ENCODE measurements at regions not wholly inside any gene's neighbourhood (a gene's known extent, or its start where the extent isn't known, plus 50 kb on each side); places are given as distances from the start of the nearest gene placed in this dataset.
"Not testable (repeated sequence)": the region's sequence is repeated elsewhere in the genome, so short reads cannot be mapped to it uniquely, and the experiment has no call there.

GRCh38 chr18:1149709-1150108 lies 245.0 kb downstream of the ADCYAP1 start:
- H3K27me3 ChIP-seq (ENCODE audit: control insufficient read depth, insufficient read depth, low read length), result no peaks in the 10 kb centered on the region
- no peak for TF ChIP-seq CTCF (IDR thresholded peaks at IDR 0.05; ENCODE audit: borderline replicate concordance, extremely low read depth, insufficient read depth)
- H3K9me3 ChIP-seq (ENCODE audit: control insufficient read depth in 2 of 3, insufficient read depth in 1 of 3, low read length in 3 of 3), result peaks cover 0 to 5% (median 0%) of the 10 kb centered on the region in 3 donors
- no peak overlapping the region for H3K27ac ChIP-seq (ENCODE audit: low read depth in 2 of 2, low read length in 2 of 2)
- no peaks in the 10 kb centered on the region for H3K4me1 ChIP-seq (ENCODE audit: control insufficient read depth in 2 of 3, insufficient read depth in 2 of 3, low read depth in 1 of 3, low read length in 3 of 3)
- intact Hi-C loops (cut with DNase I), result no loop called here
- no peak overlapping the region for H3K9ac ChIP-seq (ENCODE audit: low read length in 3 of 3)
- H3K4me3 ChIP-seq (ENCODE audit: low read length in 3 of 3), result no peak overlapping the region
- FAIRE-seq, result no peak
- no peak for DNase-seq
- no peaks in the 10 kb centered on the region for H3K36me3 ChIP-seq (ENCODE audit: control insufficient read depth in 2 of 3, insufficient read depth in 3 of 3, low read length in 3 of 3)

- no peak overlapping the region for H3K27ac ChIP-seq (ENCODE audit: low read depth in 2 of 2, low read length in 2 of 2)
- peaks cover 0 to 5% (median 0%) of the 10 kb centered on the region in 3 donors for H3K9me3 ChIP-seq (ENCODE audit: control insufficient read depth in 2 of 3, insufficient read depth in 1 of 3, low read length in 3 of 3)
- no peak for DNase-seq
- no peak for TF ChIP-seq CTCF (IDR thresholded peaks at IDR 0.05; ENCODE audit: borderline replicate concordance, extremely low read depth, insufficient read depth)
- intact Hi-C loops (cut with DNase I), result no loop called here
- H3K36me3 ChIP-seq (ENCODE audit: control insufficient read depth in 2 of 3, insufficient read depth in 3 of 3, low read length in 3 of 3), result no peaks in the 10 kb centered on the region
- no peak overlapping the region for H3K4me3 ChIP-seq (ENCODE audit: low read length in 3 of 3)
- FAIRE-seq, result no peak
- H3K27me3 ChIP-seq (ENCODE audit: control insufficient read depth, insufficient read depth, low read length), result no peaks in the 10 kb centered on the region
- H3K4me1 ChIP-seq (ENCODE audit: control insufficient read depth in 2 of 3, insufficient read depth in 2 of 3, low read depth in 1 of 3, low read length in 3 of 3), result no peaks in the 10 kb centered on the region
- H3K9ac ChIP-seq (ENCODE audit: low read length in 3 of 3), result no peak overlapping the region
These were observed 245.7 kb downstream of the ADCYAP1 start for GRCh38 chr18:1150344-1150743.

GRCh38 chr18:1152958-1153357 lies 248.3 kb downstream of the ADCYAP1 start:
- H3K4me3 ChIP-seq (ENCODE audit: low read length in 3 of 3); H3K36me3 ChIP-seq (ENCODE audit: control insufficient read depth in 2 of 3, insufficient read depth in 3 of 3, low read length in 3 of 3); H3K9ac ChIP-seq (ENCODE audit: low read length in 3 of 3); DNase-seq; FAIRE-seq; intact Hi-C loops (cut with DNase I); H3K9me3 ChIP-seq (ENCODE audit: control insufficient read depth in 2 of 3, insufficient read depth in 1 of 3, low read length in 3 of 3); H3K27me3 ChIP-seq (ENCODE audit: control insufficient read depth, insufficient read depth, low read length); H3K4me1 ChIP-seq (ENCODE audit: control insufficient read depth in 2 of 3, insufficient read depth in 2 of 3, low read depth in 1 of 3, low read length in 3 of 3); H3K27ac ChIP-seq (ENCODE audit: low read depth in 2 of 2, low read length in 2 of 2): not testable (repeated sequence)

- no peaks in the 10 kb centered on the region for H3K36me3 ChIP-seq (ENCODE audit: control insufficient read depth in 2 of 3, insufficient read depth in 3 of 3, low read length in 3 of 3)
- no peak for DNase-seq
These were observed 268.9 kb downstream of the ADCYAP1 start for GRCh38 chr18:1173593-1173992.

More at GRCh38 chr18:1173593-1173992, 268.9 kb downstream of the ADCYAP1 start:
- Histone ChIP-seq H3K27ac (ENCODE audit: low read depth in 2 of 2, low read length in 2 of 2) (no peak overlapping the region), H3K27me3 (ENCODE audit: control insufficient read depth, insufficient read depth, low read length) (no peaks in the 10 kb centered on the region), H3K4me1 (ENCODE audit: control insufficient read depth in 2 of 3, insufficient read depth in 2 of 3, low read depth in 1 of 3, low read length in 3 of 3) (no peaks in the 10 kb centered on the region), H3K4me3 (ENCODE audit: low read length in 3 of 3) (no peak overlapping the region), H3K9me3 (ENCODE audit: control insufficient read depth in 2 of 3, insufficient read depth in 1 of 3, low read length in 3 of 3) (peaks cover 0 to 4% (median 0%) of the 10 kb centered on the region in 3 donors), H3K9ac (ENCODE audit: low read length in 3 of 3) (no peak overlapping the region)
- no peak for TF ChIP-seq CTCF (IDR thresholded peaks at IDR 0.05; ENCODE audit: borderline replicate concordance, extremely low read depth, insufficient read depth)
- FAIRE-seq, result no peak
- intact Hi-C loops (cut with DNase I), result loop anchor here (10.0 kb wide), 1 partner anchor 61 kb away; no protein-coding TSS in a partner anchor

Data from kidney (tissue), 13 donors.